Neural cell (in vitro differentiated cells): ENCODE measurements at regions not wholly inside any gene's neighbourhood (a gene's known extent, or its start where the extent isn't known, plus 50 kb on each side); places are given as distances from the start of the nearest gene placed in this dataset.

Experiments
- H2AFZ ChIP-seq: fragments of 200-600, 300-800 bp; sonication (generic), shearing (Covaris generic); 2 replicates; pipeline ENCODE4 v1.6.0; 2014; ENCODE audit warnings: low read depth, mild to moderate bottlenecking, antibody characterized with exemption, low read length, moderate library complexity
- H3F3A ChIP-seq: fragments of 200-600 bp; shearing (Covaris generic); 2 replicates; pipeline ENCODE4 v1.6.1; 2016; ENCODE audit warnings: mild to moderate bottlenecking, moderate library complexity, mixed read lengths, antibody characterized with exemption, low read length; ENCODE audit not compliant: insufficient read depth, poor library complexity, severe bottlenecking
- H3K27ac ChIP-seq: fragments of 200-600, 300-800 bp; sonication (generic), shearing (Covaris generic); 2 replicates; pipeline ENCODE4 v1.5.1; 2014; ENCODE audit warnings: mild to moderate bottlenecking, low read length, moderate library complexity
- H3K27me3 ChIP-seq: fragments of 300-800, 200-600 bp; sonication (generic), shearing (Covaris generic); 2 replicates; pipeline ENCODE4 v1.6.0; 2014; ENCODE audit warnings: mild to moderate bottlenecking, low read depth, low read length, moderate library complexity; ENCODE audit not compliant: insufficient read depth
- H3K36me3 ChIP-seq: fragments of 300-800, 200-600 bp; sonication (generic), shearing (Covaris generic); 2 replicates; pipeline ENCODE4 v1.5.1; 2014; ENCODE audit warnings: mild to moderate bottlenecking, antibody characterized with exemption, low read length, moderate library complexity; ENCODE audit not compliant: insufficient read depth
- H3K4me2 ChIP-seq: fragments of 300-800, 200-600 bp; sonication (generic), shearing (Covaris generic); 2 replicates; pipeline ENCODE4 v1.6.0; 2014; ENCODE audit warnings: mild to moderate bottlenecking, low read length
- H3K4me3 ChIP-seq: fragments of 300-800, 200-600 bp; sonication (generic), shearing (Covaris generic); 2 replicates; pipeline ENCODE4 v1.5.1; 2014; ENCODE audit warnings: mild to moderate bottlenecking, low read length, moderate library complexity
- H3K79me2 ChIP-seq: fragments of 200-600 bp; shearing (Covaris generic); replicated peaks from 2 replicates; pipeline ENCODE4 v1.6.0; 2014; ENCODE audit warnings: mild to moderate bottlenecking, low read length, moderate library complexity; ENCODE audit not compliant: insufficient read depth
- H3K9ac ChIP-seq: fragments of 300-800, 200-600 bp; sonication (generic), shearing (Covaris generic); 2 replicates; pipeline ENCODE4 v1.6.1; 2016; ENCODE audit warnings: mild to moderate bottlenecking, low read length, mixed read lengths
- H3K9me2 ChIP-seq: fragments of 200-600 bp; shearing (Covaris generic); 2 replicates; pipeline ENCODE4 v1.6.1; 2016; ENCODE audit warnings: mild to moderate bottlenecking, low read length, mixed read lengths; ENCODE audit not compliant: insufficient read depth
- H3K9me3 ChIP-seq: fragments of 200-600, 300-800 bp; sonication (generic), shearing (Covaris generic); 2 replicates; pipeline ENCODE4 v1.6.1; 2016; ENCODE audit warnings: mild to moderate bottlenecking, mixed run types, low read length, moderate library complexity, mixed read lengths
- H4K20me1 ChIP-seq: fragments of 200-600 bp; shearing (Covaris generic); 2 replicates; pipeline ENCODE4 v1.6.1; 2016; ENCODE audit warnings: mild to moderate bottlenecking, mixed run types; ENCODE audit not compliant: insufficient read depth
- CTCF ChIP-seq: fragments of 450-650 bp; IDR thresholded peaks from 2 replicates; pipeline ENCODE4 v1.5.1; 2014; ENCODE audit warnings: antibody characterized with exemption, mild to moderate bottlenecking, moderate library complexity; ENCODE audit not compliant: poor library complexity, severe bottlenecking
- EP300 ChIP-seq: fragments of 450-650 bp; conservative IDR thresholded peaks from 2 replicates; pipeline ENCODE4 v1.6.1; 2014; ENCODE audit warnings: antibody characterized with exemption, mild to moderate bottlenecking, moderate library complexity; ENCODE audit not compliant: poor library complexity, severe bottlenecking
- EZH2 ChIP-seq: fragments of 200-600, 300-800 bp; shearing (Covaris generic), sonication (generic); IDR thresholded peaks from 2 replicates; pipeline ENCODE4 v1.6.1; 2014; ENCODE audit warnings: antibody characterized with exemption, low read length, borderline replicate concordance, mild to moderate bottlenecking; ENCODE audit not compliant: insufficient read depth, poor library complexity, severe bottlenecking
- MXI1 ChIP-seq: fragments of 450-650 bp; conservative IDR thresholded peaks from 2 replicates; pipeline ENCODE4 v1.6.1; 2014; ENCODE audit warnings: antibody characterized with exemption, mild to moderate bottlenecking; ENCODE audit not compliant: poor library complexity, severe bottlenecking
- POLR2AphosphoS5 ChIP-seq: IDR thresholded peaks from 2 replicates; pipeline ENCODE4 v1.6.1; 2012
- RAD21 ChIP-seq: fragments of 450-650 bp; conservative IDR thresholded peaks from 2 replicates; pipeline ENCODE4 v1.6.1; 2014; ENCODE audit warnings: antibody characterized with exemption, mild to moderate bottlenecking, moderate library complexity
- REST ChIP-seq: IDR thresholded peaks from 2 replicates; pipeline ENCODE4 v1.6.1; 2012; ENCODE audit warnings: borderline replicate concordance
- SMC3 ChIP-seq: fragments of 450-650 bp; conservative IDR thresholded peaks from 2 replicates; pipeline ENCODE4 v1.6.1; 2014; ENCODE audit warnings: antibody characterized with exemption, mild to moderate bottlenecking, moderate library complexity; ENCODE audit not compliant: poor library complexity
- TAF1 ChIP-seq: IDR thresholded peaks from 2 replicates; pipeline ENCODE4 v1.6.1; 2012; ENCODE audit warnings: low read depth

GRCh38 chr5:106827061-106827460 lies 843.7 kb downstream of the EFNA5 start:
- no peaks in the 10 kb centered on the region for H3F3A ChIP-seq
- H3K27ac ChIP-seq = no peak overlapping the region
- H3K4me3 ChIP-seq = no peak overlapping the region
- H3K9me2 ChIP-seq = no peaks in the 10 kb centered on the region
- no peaks in the 10 kb centered on the region for H3K27me3 ChIP-seq
- H4K20me1 ChIP-seq = no peaks in the 10 kb centered on the region
- H3K9me3 ChIP-seq = no peaks in the 10 kb centered on the region
- H3K79me2 ChIP-seq = no peaks in the 10 kb centered on the region
- TF ChIP-seq POLR2AphosphoS5 (no peak), CTCF (no peak), SMC3 (no peak), TAF1 (no peak), EZH2 (no peak)
- H3K36me3 ChIP-seq = no peaks in the 10 kb centered on the region
- no peak overlapping the region for H3K4me2 ChIP-seq
- no peak overlapping the region for H3K9ac ChIP-seq
- no peak overlapping the region for H2AFZ ChIP-seq

- Histone ChIP-seq H3K27me3 (no peaks in the 10 kb centered on the region), H3K36me3 (no peaks in the 10 kb centered on the region), H3K79me2 (no peaks in the 10 kb centered on the region), H2AFZ (no peak overlapping the region), H3K9me2 (no peaks in the 10 kb centered on the region), H4K20me1 (no peaks in the 10 kb centered on the region), H3K4me3 (no peak overlapping the region), H3K9me3 (no peaks in the 10 kb centered on the region), H3K27ac (no peak overlapping the region), H3K9ac (no peak overlapping the region), H3F3A (no peaks in the 10 kb centered on the region), H3K4me2 (no peak overlapping the region)
- no peak for TF ChIP-seq EZH2
- no peak for TF ChIP-seq TAF1
- TF ChIP-seq MXI1 = no peak
- no peak for TF ChIP-seq CTCF
- TF ChIP-seq RAD21 = no peak
- TF ChIP-seq REST = no peak
- TF ChIP-seq POLR2AphosphoS5 = no peak
- TF ChIP-seq SMC3 = no peak
- no peak for TF ChIP-seq EP300
Observed at GRCh38 chr5:106825374-106825773, 845.4 kb downstream of the EFNA5 start.
